HUES48 (cell line): ENCODE measurements at regions not wholly inside any gene's neighbourhood (a gene's known extent, or its start where the extent isn't known, plus 50 kb on each side); places are given as distances from the start of the nearest gene placed in this dataset.

Source experiments
- H3K27ac ChIP-seq: one replicate; pipeline ENCODE4 v1.7.0; 2013; ENCODE audit warnings: low read depth, low read length, inconsistent platforms
- H3K27me3 ChIP-seq: 2 replicates; pipeline ENCODE4 v1.6.1; 2013; ENCODE audit warnings: mild to moderate bottlenecking, low read length; ENCODE audit not compliant: control insufficient read depth, insufficient read depth
- H3K36me3 ChIP-seq: 2 replicates; pipeline ENCODE4 v1.6.1; 2013; ENCODE audit warnings: low read length; ENCODE audit not compliant: control insufficient read depth, insufficient read depth
- H3K4me1 ChIP-seq: 2 replicates; pipeline ENCODE4 v1.6.1; 2013; ENCODE audit warnings: mild to moderate bottlenecking, low read length; ENCODE audit not compliant: control insufficient read depth, insufficient read depth
- H3K4me3 ChIP-seq: 2 replicates; pipeline ENCODE4 v1.5.1; 2013; ENCODE audit warnings: mild to moderate bottlenecking, low read depth, low read length
- H3K9ac ChIP-seq: 2 replicates; pipeline ENCODE4 v1.6.1; 2013; ENCODE audit warnings: mild to moderate bottlenecking, low read depth, low read length, moderate library complexity
- H3K9me3 ChIP-seq: 2 replicates; pipeline ENCODE4 v1.6.1; 2013; ENCODE audit warnings: low read length; ENCODE audit not compliant: control insufficient read depth, insufficient read depth

- no peak overlapping the region for H3K27ac ChIP-seq
- H3K9ac ChIP-seq: no peak overlapping the region
- no peaks in the 10 kb centered on the region for H3K27me3 ChIP-seq
- H3K4me1 ChIP-seq: no peaks in the 10 kb centered on the region
- H3K36me3 ChIP-seq: no peaks in the 10 kb centered on the region
- no peak overlapping the region for H3K4me3 ChIP-seq
- H3K9me3 ChIP-seq: peaks cover 85% of the 10 kb centered on the region
Measured at GRCh38 chr13:19283836-19284235, 102.2 kb upstream of the TUBA3C start.

GRCh38 chr13:19268331-19268730 lies 86.7 kb upstream of the TUBA3C start:
- H3K9ac ChIP-seq: no peak overlapping the region
- no peak overlapping the region for H3K4me3 ChIP-seq
- no peaks in the 10 kb centered on the region for H3K27me3 ChIP-seq
- no peak overlapping the region for H3K27ac ChIP-seq
- H3K36me3 ChIP-seq: no peaks in the 10 kb centered on the region
- H3K9me3 ChIP-seq: peaks cover 80% of the 10 kb centered on the region
- H3K4me1 ChIP-seq: no peaks in the 10 kb centered on the region

GRCh38 chr13:19267746-19268145 lies 86.1 kb upstream of the TUBA3C start:
- Histone ChIP-seq H3K4me1 (no peaks in the 10 kb centered on the region), H3K27me3 (no peaks in the 10 kb centered on the region), H3K36me3 (no peaks in the 10 kb centered on the region), H3K9ac (no peak overlapping the region), H3K4me3 (no peak overlapping the region), H3K27ac (no peak overlapping the region), H3K9me3 (peaks cover 85% of the 10 kb centered on the region)

- Histone ChIP-seq H3K4me3 (no peak overlapping the region), H3K27ac (no peak overlapping the region)
Measured at GRCh38 chr13:19266979-19267378, 85.4 kb upstream of the TUBA3C start.

GRCh38 chr13:19264711-19265110 lies 83.1 kb upstream of the TUBA3C start:
- Histone ChIP-seq H3K27ac (no peak overlapping the region), H3K27me3 (no peaks in the 10 kb centered on the region), H3K36me3 (no peaks in the 10 kb centered on the region), H3K9ac (no peak overlapping the region), H3K4me1 (no peaks in the 10 kb centered on the region), H3K9me3 (peaks cover 86% of the 10 kb centered on the region), H3K4me3 (no peak overlapping the region)

More at GRCh38 chr13:19266979-19267378, 85.4 kb upstream of the TUBA3C start:
- Histone ChIP-seq H3K4me1 (no peaks in the 10 kb centered on the region), H3K36me3 (no peaks in the 10 kb centered on the region), H3K9me3 (peaks cover 85% of the 10 kb centered on the region), H3K27me3 (no peaks in the 10 kb centered on the region), H3K9ac (no peak overlapping the region)

- Histone ChIP-seq H3K4me1 (no peaks in the 10 kb centered on the region), H3K36me3 (no peaks in the 10 kb centered on the region), H3K27ac (no peak overlapping the region), H3K4me3 (no peak overlapping the region), H3K9ac (no peak overlapping the region), H3K27me3 (no peaks in the 10 kb centered on the region), H3K9me3 (peaks cover 92% of the 10 kb centered on the region)
Measured at GRCh38 chr13:19252381-19252780, 70.8 kb upstream of the TUBA3C start.

- no peak overlapping the region for H3K4me3 ChIP-seq
- H3K27me3 ChIP-seq: no peaks in the 10 kb centered on the region
- H3K9me3 ChIP-seq: peaks cover 100% of the 10 kb centered on the region
- no peak overlapping the region for H3K9ac ChIP-seq
- H3K36me3 ChIP-seq: no peaks in the 10 kb centered on the region
- H3K4me1 ChIP-seq: no peaks in the 10 kb centered on the region
- H3K27ac ChIP-seq: no peak overlapping the region
Measured at GRCh38 chr13:19239114-19239860, 57.7 kb upstream of the TUBA3C start.
